Left ventricle myocardium inferior (tissue), 1 donor: ENCODE measurements at regions not wholly inside any gene's neighbourhood (a gene's known extent, or its start where the extent isn't known, plus 50 kb on each side); places are given as distances from the start of the nearest gene placed in this dataset.

Source experiments
- DNase-seq: peaks from one replicate; pipeline ENCODE4 v3.0.0-alpha.2; 2020
- H3K27ac ChIP-seq: fragments of 200-600 bp; replicated peaks from 2 replicates; pipeline ENCODE4 v1.8.0; 2021
- H3K27me3 ChIP-seq: fragments of 200-600 bp; 2 replicates; pipeline ENCODE4 v1.8.0; 2021; ENCODE audit warnings: low read depth
- H3K36me3 ChIP-seq: fragments of 200-600 bp; 2 replicates; pipeline ENCODE4 v1.8.0; 2021
- H3K4me1 ChIP-seq: fragments of 200-600 bp; 2 replicates; pipeline ENCODE4 v1.8.0; 2021
- H3K4me3 ChIP-seq: fragments of 200-600 bp; 2 replicates; pipeline ENCODE4 v1.8.0; 2021; ENCODE audit warnings: mild to moderate bottlenecking, moderate library complexity
- H3K9me3 ChIP-seq: fragments of 200-600 bp; replicated peaks from 2 replicates; pipeline ENCODE4 v1.8.0; 2021
- intact Hi-C: fragments of 100-400 bp; cut with micrococcal nuclease; formaldehyde crosslinking; loops from one replicate; pipeline ENCODE4 v1.11.0; 2022
- TF ChIP-seq, protein P1 (sequence below): fragments of 200-600 bp; IDR thresholded peaks from 2 replicates; pipeline ENCODE4 v1.8.0; 2021; ENCODE audit warnings: antibody characterized with exemption, mild to moderate bottlenecking, borderline replicate concordance
- donor health status: DM: no; HTN: yes; CAD: no; lungs with severe emphysema.

- TF ChIP-seq, protein P1, sequence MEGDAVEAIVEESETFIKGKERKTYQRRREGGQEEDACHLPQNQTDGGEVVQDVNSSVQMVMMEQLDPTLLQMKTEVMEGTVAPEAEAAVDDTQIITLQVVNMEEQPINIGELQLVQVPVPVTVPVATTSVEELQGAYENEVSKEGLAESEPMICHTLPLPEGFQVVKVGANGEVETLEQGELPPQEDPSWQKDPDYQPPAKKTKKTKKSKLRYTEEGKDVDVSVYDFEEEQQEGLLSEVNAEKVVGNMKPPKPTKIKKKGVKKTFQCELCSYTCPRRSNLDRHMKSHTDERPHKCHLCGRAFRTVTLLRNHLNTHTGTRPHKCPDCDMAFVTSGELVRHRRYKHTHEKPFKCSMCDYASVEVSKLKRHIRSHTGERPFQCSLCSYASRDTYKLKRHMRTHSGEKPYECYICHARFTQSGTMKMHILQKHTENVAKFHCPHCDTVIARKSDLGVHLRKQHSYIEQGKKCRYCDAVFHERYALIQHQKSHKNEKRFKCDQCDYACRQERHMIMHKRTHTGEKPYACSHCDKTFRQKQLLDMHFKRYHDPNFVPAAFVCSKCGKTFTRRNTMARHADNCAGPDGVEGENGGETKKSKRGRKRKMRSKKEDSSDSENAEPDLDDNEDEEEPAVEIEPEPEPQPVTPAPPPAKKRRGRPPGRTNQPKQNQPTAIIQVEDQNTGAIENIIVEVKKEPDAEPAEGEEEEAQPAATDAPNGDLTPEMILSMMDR: no peak
- DNase-seq: no peak
- Histone ChIP-seq H3K27ac (no peak overlapping the region), H3K36me3 (no peaks in the 10 kb centered on the region), H3K27me3 (no peaks in the 10 kb centered on the region), H3K9me3 (no peaks in the 10 kb centered on the region), H3K4me3 (no peak overlapping the region), H3K4me1 (no peaks in the 10 kb centered on the region)
- intact Hi-C loops: no loop called here
Observed at GRCh38 chr4:189765736-189766135, 174.9 kb upstream of the FRG1 start.

- H3K27me3 ChIP-seq: no peaks in the 10 kb centered on the region
- no peak overlapping the region for H3K4me3 ChIP-seq
- no peak for DNase-seq
- H3K9me3 ChIP-seq: no peaks in the 10 kb centered on the region
- no peak overlapping the region for H3K27ac ChIP-seq
- intact Hi-C loops: no loop called here
- no peaks in the 10 kb centered on the region for H3K36me3 ChIP-seq
- TF ChIP-seq, protein P1: no peak
- H3K4me1 ChIP-seq: no peaks in the 10 kb centered on the region
Observed at GRCh38 chr4:189767941-189768340, 172.7 kb upstream of the FRG1 start.

DNA sequence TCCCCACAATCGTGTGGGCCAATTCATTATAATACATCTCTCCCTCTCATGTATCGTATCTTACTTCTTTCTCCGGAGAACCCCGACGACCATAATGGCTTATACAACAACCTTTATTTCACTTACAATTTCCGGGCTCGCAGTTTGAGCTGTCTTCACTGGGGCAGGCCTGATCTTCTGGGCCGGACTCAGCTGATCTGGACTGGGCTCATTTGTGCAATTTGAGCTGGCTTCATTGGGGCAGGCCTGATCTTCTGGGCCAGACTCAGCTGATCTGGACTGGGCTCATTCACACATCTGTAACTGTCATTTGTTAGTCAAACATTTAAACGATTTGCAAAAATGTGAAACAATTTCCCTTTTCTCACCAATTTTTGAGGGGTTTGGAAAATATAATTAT, 171.5 kb upstream of the FRG1 start:
- TF ChIP-seq, protein P1: no peak
- intact Hi-C loops: no loop called here
- H3K9me3 ChIP-seq: peaks cover 7% of the 10 kb centered on the region

GRCh38 chr4:189771696-189772361, 168.8 kb upstream of the FRG1 start:
- TF ChIP-seq, protein P1: no peak
- intact Hi-C loops: no loop called here
- Histone ChIP-seq H3K27ac (no peak overlapping the region), H3K36me3 (no peaks in the 10 kb centered on the region), H3K4me3 (no peak overlapping the region), H3K27me3 (no peaks in the 10 kb centered on the region), H3K9me3 (peaks cover 7% of the 10 kb centered on the region), H3K4me1 (no peaks in the 10 kb centered on the region)
- no peak for DNase-seq

More for the DNA sequence above, 171.5 kb upstream of the FRG1 start:
- no peak overlapping the region for H3K4me3 ChIP-seq
- no peaks in the 10 kb centered on the region for H3K4me1 ChIP-seq
- H3K27ac ChIP-seq: no peak overlapping the region
- DNase-seq: no peak
- no peaks in the 10 kb centered on the region for H3K27me3 ChIP-seq
- H3K36me3 ChIP-seq: no peaks in the 10 kb centered on the region

GRCh38 chr4:189773909-189774308, 166.8 kb upstream of the FRG1 start:
- TF ChIP-seq, protein P1: no peak
- Histone ChIP-seq H3K27ac (no peak overlapping the region), H3K4me1 (no peaks in the 10 kb centered on the region), H3K36me3 (no peaks in the 10 kb centered on the region), H3K4me3 (no peak overlapping the region), H3K9me3 (peaks cover 7% of the 10 kb centered on the region), H3K27me3 (no peaks in the 10 kb centered on the region)
- no peak for DNase-seq
- intact Hi-C loops: no loop called here
